ENCODE measurements at regions not wholly inside any gene's neighbourhood (a gene's known extent, or its start where the extent isn't known, plus 50 kb on each side); places are given as distances from the start of the nearest gene placed in this dataset.

DNA sequence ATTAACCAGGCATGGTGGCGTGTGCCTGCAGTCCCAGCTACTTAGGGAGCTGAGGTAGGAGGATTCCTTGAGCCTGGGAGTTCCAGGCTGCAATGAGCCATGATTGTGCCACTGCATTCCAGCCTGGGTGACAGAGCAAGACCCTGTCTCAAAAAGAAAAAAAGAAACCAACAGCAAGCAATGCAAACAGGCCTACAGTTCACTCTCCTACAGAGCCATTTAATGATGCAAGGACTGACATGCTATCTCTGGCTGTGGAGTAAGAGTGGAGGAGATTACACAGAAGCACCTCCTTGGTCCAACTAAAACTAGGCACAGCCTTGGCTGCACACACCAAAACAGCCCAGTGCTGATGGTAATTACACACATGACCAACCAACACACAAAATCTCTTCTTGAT, 127.5 kb upstream of the SOD1 start:
- FAIRE-seq (no peak), DNase-seq (ENCODE audit: low read depth, low spot score) (no peak), ATAC-seq (no peak)
- Histone ChIP-seq H3K4me3 (no peak overlapping the region), H3K79me2 (ENCODE audit: control insufficient read depth, insufficient read depth, low read length) (no peaks in the 10 kb centered on the region), H3K9me3 (replicated peaks; ENCODE audit: control insufficient read depth, insufficient read depth, low read length) (no peaks in the 10 kb centered on the region), H2AFZ (ENCODE audit: control insufficient read depth, low read depth, low read length) (no peak overlapping the region), H3K36me3 (ENCODE audit: control insufficient read depth in 2 of 2, insufficient read depth in 2 of 2, low read length in 1 of 2) (no peaks in the 10 kb centered on the region), H3K4me1 (ENCODE audit: control insufficient read depth, insufficient read depth, low read length) (no peaks in the 10 kb centered on the region), H4K20me1 (ENCODE audit: control insufficient read depth, insufficient read depth) (no peaks in the 10 kb centered on the region), H3K27ac (ENCODE audit: control insufficient read depth, insufficient read depth) (no peak overlapping the region), H3K9ac (ENCODE audit: control insufficient read depth, insufficient read depth, low read length) (no peak overlapping the region), H3K4me2 (ENCODE audit: control insufficient read depth, insufficient read depth) (no peak overlapping the region), H3K27me3 (replicated peaks in 1 of 2; ENCODE audit: control insufficient read depth in 2 of 2, insufficient read depth in 2 of 2, low read length in 1 of 2) (no peaks in the 10 kb centered on the region)
- ChIA-PET CTCF (no interaction called here), POLR2A (no interaction called here), SMC1A (ENCODE audit: uncharacterized antibody, unreplicated experiment) (no interaction called here), RAD21 (ENCODE audit: unreplicated experiment) (no interaction called here)
- WGBS (ENCODE audit: insufficient coverage, insufficient replicate concordance, low lambda C conversion rate, missing lambda C conversion rate): 0% methylated on average over 1 of the region's 1 CpG
- TF ChIP-seq KLF5 (IDR thresholded peaks at IDR 0.05; ENCODE audit: partially characterized antibody): no peak
- TF ChIP-seq GABPA (IDR thresholded peaks at IDR 0.05; ENCODE audit: low read depth): no peak
- TF ChIP-seq, protein P1, sequence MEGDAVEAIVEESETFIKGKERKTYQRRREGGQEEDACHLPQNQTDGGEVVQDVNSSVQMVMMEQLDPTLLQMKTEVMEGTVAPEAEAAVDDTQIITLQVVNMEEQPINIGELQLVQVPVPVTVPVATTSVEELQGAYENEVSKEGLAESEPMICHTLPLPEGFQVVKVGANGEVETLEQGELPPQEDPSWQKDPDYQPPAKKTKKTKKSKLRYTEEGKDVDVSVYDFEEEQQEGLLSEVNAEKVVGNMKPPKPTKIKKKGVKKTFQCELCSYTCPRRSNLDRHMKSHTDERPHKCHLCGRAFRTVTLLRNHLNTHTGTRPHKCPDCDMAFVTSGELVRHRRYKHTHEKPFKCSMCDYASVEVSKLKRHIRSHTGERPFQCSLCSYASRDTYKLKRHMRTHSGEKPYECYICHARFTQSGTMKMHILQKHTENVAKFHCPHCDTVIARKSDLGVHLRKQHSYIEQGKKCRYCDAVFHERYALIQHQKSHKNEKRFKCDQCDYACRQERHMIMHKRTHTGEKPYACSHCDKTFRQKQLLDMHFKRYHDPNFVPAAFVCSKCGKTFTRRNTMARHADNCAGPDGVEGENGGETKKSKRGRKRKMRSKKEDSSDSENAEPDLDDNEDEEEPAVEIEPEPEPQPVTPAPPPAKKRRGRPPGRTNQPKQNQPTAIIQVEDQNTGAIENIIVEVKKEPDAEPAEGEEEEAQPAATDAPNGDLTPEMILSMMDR (IDR thresholded peaks at IDR 0.05 in 2 of 3, conservative IDR thresholded peaks at IDR 0.05 in 1 of 3; ENCODE audit: control insufficient read depth in 2 of 3, extremely low read depth in 1 of 3, insufficient read depth in 1 of 3, low read depth in 3 of 3, low read length in 3 of 3): no peak
- no peak for TF ChIP-seq MXI1 (IDR thresholded peaks at IDR 0.05; ENCODE audit: low read depth, low read length)
- intact Hi-C loops (cut with micrococcal nuclease; ENCODE audit: unreplicated experiment): no loop called here
- BruUV-seq (replicated peaks): no TSS peak
- in situ Hi-C loops (cut with MboI): no loop called here

DNA sequence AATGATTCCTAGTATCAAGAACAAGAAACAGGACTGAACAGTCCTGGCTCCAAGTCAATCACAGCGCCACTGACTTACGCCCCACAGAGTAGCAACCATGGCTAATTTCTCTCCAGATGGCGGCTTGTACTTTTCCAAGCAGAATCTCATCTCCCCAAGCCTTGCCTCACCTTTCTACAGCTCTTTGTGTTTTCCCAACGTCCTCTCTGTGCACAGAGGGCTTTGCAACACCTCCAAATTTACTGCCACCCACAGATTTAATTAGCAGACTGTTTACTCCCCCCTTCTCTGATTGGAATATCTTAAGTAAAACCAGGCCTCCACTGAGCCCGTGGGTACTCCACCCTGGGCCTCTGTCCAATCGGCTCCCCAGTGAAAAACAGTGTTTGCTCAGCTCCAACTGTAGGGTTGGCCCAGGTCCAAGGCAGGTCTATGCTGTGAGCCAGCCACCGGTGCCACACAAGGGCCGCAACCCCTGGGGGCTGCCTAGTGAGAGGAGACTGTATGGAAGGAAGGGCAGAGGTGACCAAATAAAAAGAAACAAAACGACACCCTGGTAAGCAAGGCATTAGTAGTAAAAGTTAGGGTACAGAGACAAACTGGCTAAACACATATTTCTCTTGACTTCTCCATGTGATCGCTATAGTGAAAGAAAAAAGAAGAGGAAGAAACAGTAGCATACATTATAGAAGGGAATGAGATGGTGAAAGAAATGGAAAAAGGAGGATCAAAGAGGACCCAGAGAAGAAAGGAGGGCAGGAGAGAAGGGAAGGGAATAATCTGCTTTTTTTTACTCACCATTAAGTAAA, 128.4 kb upstream of the SOD1 start:
- no peaks in the 10 kb centered on the region for H3K27me3 ChIP-seq (replicated peaks in 1 of 2; ENCODE audit: control insufficient read depth in 2 of 2, insufficient read depth in 2 of 2, low read length in 1 of 2)
- DNase-seq (ENCODE audit: low read depth, low spot score) (no peak), ATAC-seq (no peak), FAIRE-seq (no peak)
- H3K9me3 ChIP-seq (replicated peaks; ENCODE audit: control insufficient read depth, insufficient read depth, low read length): no peaks in the 10 kb centered on the region
- SMC1A ChIA-PET (ENCODE audit: uncharacterized antibody, unreplicated experiment): no interaction called here
- no peak overlapping the region for H3K4me2 ChIP-seq (ENCODE audit: control insufficient read depth, insufficient read depth)
- BruUV-seq (replicated peaks): no TSS peak
- no peaks in the 10 kb centered on the region for H3K36me3 ChIP-seq (ENCODE audit: control insufficient read depth in 2 of 2, insufficient read depth in 2 of 2, low read length in 1 of 2)
- no peaks in the 10 kb centered on the region for H3K79me2 ChIP-seq (ENCODE audit: control insufficient read depth, insufficient read depth, low read length)
- 34% methylated on average over 10 of the region's 10 CpGs for WGBS (ENCODE audit: insufficient coverage, insufficient replicate concordance, low lambda C conversion rate, missing lambda C conversion rate)
- H3K27ac ChIP-seq (ENCODE audit: control insufficient read depth, insufficient read depth): no peak overlapping the region
- in situ Hi-C loops (cut with MboI) (no loop called here), intact Hi-C loops (cut with micrococcal nuclease; ENCODE audit: unreplicated experiment) (no loop called here)
- TF ChIP-seq NBN (IDR thresholded peaks at IDR 0.05) (no peak), EP300 (IDR thresholded peaks at IDR 0.05; ENCODE audit: borderline replicate concordance in 1 of 2, control insufficient read depth in 1 of 2, low read depth in 2 of 2, low read length in 2 of 2) (no peak)
- TF ChIP-seq, protein P2, sequence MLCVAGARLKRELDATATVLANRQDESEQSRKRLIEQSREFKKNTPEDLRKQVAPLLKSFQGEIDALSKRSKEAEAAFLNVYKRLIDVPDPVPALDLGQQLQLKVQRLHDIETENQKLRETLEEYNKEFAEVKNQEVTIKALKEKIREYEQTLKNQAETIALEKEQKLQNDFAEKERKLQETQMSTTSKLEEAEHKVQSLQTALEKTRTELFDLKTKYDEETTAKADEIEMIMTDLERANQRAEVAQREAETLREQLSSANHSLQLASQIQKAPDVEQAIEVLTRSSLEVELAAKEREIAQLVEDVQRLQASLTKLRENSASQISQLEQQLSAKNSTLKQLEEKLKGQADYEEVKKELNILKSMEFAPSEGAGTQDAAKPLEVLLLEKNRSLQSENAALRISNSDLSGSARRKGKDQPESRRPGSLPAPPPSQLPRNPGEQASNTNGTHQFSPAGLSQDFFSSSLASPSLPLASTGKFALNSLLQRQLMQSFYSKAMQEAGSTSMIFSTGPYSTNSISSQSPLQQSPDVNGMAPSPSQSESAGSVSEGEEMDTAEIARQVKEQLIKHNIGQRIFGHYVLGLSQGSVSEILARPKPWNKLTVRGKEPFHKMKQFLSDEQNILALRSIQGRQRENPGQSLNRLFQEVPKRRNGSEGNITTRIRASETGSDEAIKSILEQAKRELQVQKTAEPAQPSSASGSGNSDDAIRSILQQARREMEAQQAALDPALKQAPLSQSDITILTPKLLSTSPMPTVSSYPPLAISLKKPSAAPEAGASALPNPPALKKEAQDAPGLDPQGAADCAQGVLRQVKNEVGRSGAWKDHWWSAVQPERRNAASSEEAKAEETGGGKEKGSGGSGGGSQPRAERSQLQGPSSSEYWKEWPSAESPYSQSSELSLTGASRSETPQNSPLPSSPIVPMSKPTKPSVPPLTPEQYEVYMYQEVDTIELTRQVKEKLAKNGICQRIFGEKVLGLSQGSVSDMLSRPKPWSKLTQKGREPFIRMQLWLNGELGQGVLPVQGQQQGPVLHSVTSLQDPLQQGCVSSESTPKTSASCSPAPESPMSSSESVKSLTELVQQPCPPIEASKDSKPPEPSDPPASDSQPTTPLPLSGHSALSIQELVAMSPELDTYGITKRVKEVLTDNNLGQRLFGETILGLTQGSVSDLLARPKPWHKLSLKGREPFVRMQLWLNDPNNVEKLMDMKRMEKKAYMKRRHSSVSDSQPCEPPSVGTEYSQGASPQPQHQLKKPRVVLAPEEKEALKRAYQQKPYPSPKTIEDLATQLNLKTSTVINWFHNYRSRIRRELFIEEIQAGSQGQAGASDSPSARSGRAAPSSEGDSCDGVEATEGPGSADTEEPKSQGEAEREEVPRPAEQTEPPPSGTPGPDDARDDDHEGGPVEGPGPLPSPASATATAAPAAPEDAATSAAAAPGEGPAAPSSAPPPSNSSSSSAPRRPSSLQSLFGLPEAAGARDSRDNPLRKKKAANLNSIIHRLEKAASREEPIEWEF (IDR thresholded peaks at IDR 0.05; ENCODE audit: insufficient replicate concordance, low read depth, low read length): no peak
- POLR2A ChIA-PET: no interaction called here
- no peaks in the 10 kb centered on the region for H3K4me1 ChIP-seq (ENCODE audit: control insufficient read depth, insufficient read depth, low read length)
- no peak overlapping the region for H3K9ac ChIP-seq (ENCODE audit: control insufficient read depth, insufficient read depth, low read length)
- no peaks in the 10 kb centered on the region for H4K20me1 ChIP-seq (ENCODE audit: control insufficient read depth, insufficient read depth)
- RAD21 ChIA-PET (ENCODE audit: unreplicated experiment): no interaction called here
- H2AFZ ChIP-seq (ENCODE audit: control insufficient read depth, low read depth, low read length): no peak overlapping the region
- no peak overlapping the region for H3K4me3 ChIP-seq
- CTCF ChIA-PET: interaction anchor here (1.0 kb wide), 1 partner anchor 331 kb away, joined by 3 read pairs; no protein-coding TSS in a partner anchor
